Hepatocyte (in vitro differentiated cells): ENCODE measurements at regions not wholly inside any gene's neighbourhood (a gene's known extent, or its start where the extent isn't known, plus 50 kb on each side); places are given as distances from the start of the nearest gene placed in this dataset.

Experiments used
- DNase-seq: peaks from one replicate; pipeline ENCODE4 v3.0.0-alpha.2; 2016; ENCODE audit warnings: low spot score
- H2AFZ ChIP-seq: fragments of 200-600 bp; sonication (generic); 2 replicates; pipeline ENCODE4 v1.6.0; 2016; ENCODE audit warnings: antibody characterized with exemption, mild to moderate bottlenecking
- H3K27ac ChIP-seq: fragments of 200-600 bp; sonication (generic); 2 replicates; pipeline ENCODE4 v1.5.1; 2016; ENCODE audit warnings: mild to moderate bottlenecking
- H3K27me3 ChIP-seq: fragments of 200-600 bp; sonication (generic); 2 replicates; pipeline ENCODE4 v1.6.1; 2016
- H3K36me3 ChIP-seq: fragments of 200-600 bp; sonication (generic); replicated peaks from 2 replicates; pipeline ENCODE4 v1.5.1; 2016; ENCODE audit warnings: low read depth; ENCODE audit not compliant: insufficient read depth
- H3K4me1 ChIP-seq: fragments of 200-600 bp; sonication (generic); 2 replicates; pipeline ENCODE4 v1.5.1; 2016; ENCODE audit warnings: mild to moderate bottlenecking, moderate library complexity; ENCODE audit not compliant: insufficient read depth
- H3K4me2 ChIP-seq: fragments of 200-600 bp; sonication (generic); 2 replicates; pipeline ENCODE4 v1.6.0; 2016
- H3K4me3 ChIP-seq: fragments of 200-600 bp; sonication (generic); 2 replicates; pipeline ENCODE4 v1.5.1; 2016; ENCODE audit warnings: mild to moderate bottlenecking
- H3K79me2 ChIP-seq: fragments of 200-600 bp; sonication (generic); 2 replicates; pipeline ENCODE4 v1.6.0; 2017; ENCODE audit warnings: mild to moderate bottlenecking
- H3K9me2 ChIP-seq: fragments of 200-600 bp; sonication (generic); replicated peaks from 2 replicates; pipeline ENCODE4 v1.6.0; 2017; ENCODE audit warnings: mild to moderate bottlenecking; ENCODE audit not compliant: insufficient read depth
- H3K9me3 ChIP-seq: fragments of 200-600 bp; sonication (generic); 2 replicates; pipeline ENCODE4 v1.5.1; 2016; ENCODE audit warnings: low read depth, mild to moderate bottlenecking
- H4K20me1 ChIP-seq: fragments of 200-600 bp; sonication (generic); 2 replicates; pipeline ENCODE4 v1.6.0; 2016; ENCODE audit warnings: mild to moderate bottlenecking; ENCODE audit not compliant: insufficient read depth, poor library complexity, severe bottlenecking
- EZH2 ChIP-seq: fragments of 200-600 bp; sonication (generic); IDR thresholded peaks from 2 replicates; pipeline ENCODE4 v1.6.1; 2016; ENCODE audit warnings: antibody characterized with exemption, mild to moderate bottlenecking, borderline replicate concordance
- EZH2phosphoT487 ChIP-seq: fragments of 200-600 bp; sonication (generic); IDR thresholded peaks from one replicate; pipeline ENCODE4 v1.6.1; 2018; ENCODE audit warnings: antibody characterized with exemption, mild to moderate bottlenecking, low read depth, moderate library complexity; ENCODE audit not compliant: unreplicated experiment, severe bottlenecking
- WGBS: methylation state at CpG from one replicate; pipeline ENCODE4 v1.1.6; 2016; ENCODE audit warnings: low lambda C conversion rate; ENCODE audit errors: missing lambda C conversion rate; 5-methylcytosine and 5-hydroxymethylcytosine counted together
- TF ChIP-seq, protein P1 (sequence below): fragments of 200-600 bp; sonication (generic); IDR thresholded peaks from 2 replicates; pipeline ENCODE4 v1.5.1; 2016; ENCODE audit warnings: antibody characterized with exemption, mild to moderate bottlenecking; ENCODE audit not compliant: poor library complexity

DNA sequence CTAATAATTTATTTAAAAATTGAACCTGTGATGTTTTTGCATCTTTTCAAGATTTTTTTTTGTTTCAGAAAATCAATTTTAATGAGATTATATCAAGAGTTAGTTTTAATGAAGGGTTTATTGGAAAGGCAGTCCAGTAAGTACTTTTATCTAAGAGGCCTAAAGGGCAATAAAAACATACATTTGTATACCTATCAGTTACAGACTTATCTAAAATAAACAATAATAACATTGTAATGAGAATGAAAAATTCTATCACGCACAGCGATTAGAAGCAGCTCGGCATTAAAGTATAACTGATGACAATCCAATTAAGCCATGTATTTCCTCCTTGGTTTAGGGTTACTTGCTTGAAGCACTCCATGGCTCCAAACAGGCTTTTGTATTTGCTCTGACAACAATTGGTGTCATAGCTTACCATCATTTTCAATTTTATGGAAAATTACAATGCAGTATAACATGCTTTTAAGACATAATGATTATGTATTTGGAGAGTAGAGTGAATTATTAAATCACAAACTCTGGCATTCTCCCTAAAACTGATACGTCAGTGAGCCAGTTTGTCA is 629.4 kb downstream of the TSN start:
- no peak for DNase-seq
- Histone ChIP-seq H4K20me1 (no peaks in the 10 kb centered on the region), H3K27me3 (no peaks in the 10 kb centered on the region), H3K36me3 (no peaks in the 10 kb centered on the region), H3K79me2 (no peaks in the 10 kb centered on the region), H2AFZ (no peak overlapping the region), H3K4me2 (no peak overlapping the region), H3K4me3 (no peak overlapping the region), H3K27ac (no peak overlapping the region), H3K9me2 (no peaks in the 10 kb centered on the region), H3K9me3 (no peaks in the 10 kb centered on the region), H3K4me1 (no peaks in the 10 kb centered on the region)
- 83% methylated on average over 4 of the region's 4 CpGs for WGBS
- TF ChIP-seq EZH2phosphoT487: no peak
- TF ChIP-seq, protein P1, sequence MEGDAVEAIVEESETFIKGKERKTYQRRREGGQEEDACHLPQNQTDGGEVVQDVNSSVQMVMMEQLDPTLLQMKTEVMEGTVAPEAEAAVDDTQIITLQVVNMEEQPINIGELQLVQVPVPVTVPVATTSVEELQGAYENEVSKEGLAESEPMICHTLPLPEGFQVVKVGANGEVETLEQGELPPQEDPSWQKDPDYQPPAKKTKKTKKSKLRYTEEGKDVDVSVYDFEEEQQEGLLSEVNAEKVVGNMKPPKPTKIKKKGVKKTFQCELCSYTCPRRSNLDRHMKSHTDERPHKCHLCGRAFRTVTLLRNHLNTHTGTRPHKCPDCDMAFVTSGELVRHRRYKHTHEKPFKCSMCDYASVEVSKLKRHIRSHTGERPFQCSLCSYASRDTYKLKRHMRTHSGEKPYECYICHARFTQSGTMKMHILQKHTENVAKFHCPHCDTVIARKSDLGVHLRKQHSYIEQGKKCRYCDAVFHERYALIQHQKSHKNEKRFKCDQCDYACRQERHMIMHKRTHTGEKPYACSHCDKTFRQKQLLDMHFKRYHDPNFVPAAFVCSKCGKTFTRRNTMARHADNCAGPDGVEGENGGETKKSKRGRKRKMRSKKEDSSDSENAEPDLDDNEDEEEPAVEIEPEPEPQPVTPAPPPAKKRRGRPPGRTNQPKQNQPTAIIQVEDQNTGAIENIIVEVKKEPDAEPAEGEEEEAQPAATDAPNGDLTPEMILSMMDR: no peak
- TF ChIP-seq EZH2: no peak

DNA sequence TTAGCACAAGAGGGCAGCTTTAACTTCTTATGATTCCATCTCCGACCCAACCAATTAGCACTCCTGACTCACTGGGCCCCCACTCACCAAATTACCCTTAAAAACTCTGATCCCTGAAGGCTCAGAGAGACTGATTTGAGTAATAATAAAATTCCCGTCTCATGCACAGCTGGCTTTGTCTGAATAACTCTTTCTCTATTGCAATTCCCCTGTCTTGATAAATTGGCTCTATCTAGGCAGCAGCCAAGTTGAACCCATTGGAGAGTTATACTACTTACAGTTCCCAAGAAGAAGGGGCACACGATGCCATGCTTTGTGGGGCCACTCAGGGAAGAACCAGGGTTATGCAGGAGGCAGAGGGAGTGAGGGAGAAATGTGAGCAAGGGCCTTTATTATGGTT is 632.8 kb downstream of the TSN start:
- no peak overlapping the region for H2AFZ ChIP-seq
- no peaks in the 10 kb centered on the region for H3K4me1 ChIP-seq
- DNase-seq: no peak
- no peak overlapping the region for H3K4me3 ChIP-seq
- H3K36me3 ChIP-seq: no peaks in the 10 kb centered on the region
- TF ChIP-seq, protein P1: no peak
- TF ChIP-seq EZH2 (no peak), EZH2phosphoT487 (no peak)
- H3K79me2 ChIP-seq: no peaks in the 10 kb centered on the region
- H4K20me1 ChIP-seq: no peaks in the 10 kb centered on the region
- 87% methylated on average over 3 of the region's 3 CpGs for WGBS
- no peaks in the 10 kb centered on the region for H3K9me2 ChIP-seq
- no peaks in the 10 kb centered on the region for H3K27me3 ChIP-seq
- H3K4me2 ChIP-seq: no peak overlapping the region
- no peaks in the 10 kb centered on the region for H3K9me3 ChIP-seq
- no peak overlapping the region for H3K27ac ChIP-seq

DNA sequence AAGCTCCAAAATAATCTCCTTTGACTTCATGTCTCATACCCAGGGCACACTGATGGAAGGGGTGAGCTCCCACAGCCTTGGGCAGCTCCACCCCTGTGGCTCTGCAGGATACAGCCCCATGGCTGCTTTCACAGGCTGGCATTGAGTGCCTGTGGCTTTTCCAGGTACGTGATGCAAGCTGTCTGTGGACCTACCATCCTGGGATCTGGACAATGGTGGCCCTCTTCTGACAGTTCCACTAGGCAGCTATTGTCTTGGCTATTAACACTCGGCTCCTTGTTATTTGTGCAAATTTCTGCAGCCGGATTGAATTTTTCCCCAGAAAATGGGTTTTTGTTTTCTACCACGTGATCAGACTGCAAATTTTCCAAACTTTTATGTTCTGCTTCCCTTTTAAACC is 634.2 kb downstream of the TSN start:
- Histone ChIP-seq H3K79me2 (no peaks in the 10 kb centered on the region), H3K27ac (no peak overlapping the region), H3K9me2 (no peaks in the 10 kb centered on the region), H3K36me3 (no peaks in the 10 kb centered on the region), H3K4me2 (no peak overlapping the region), H2AFZ (no peak overlapping the region), H3K4me3 (no peak overlapping the region), H3K4me1 (no peaks in the 10 kb centered on the region), H3K9me3 (no peaks in the 10 kb centered on the region), H3K27me3 (no peaks in the 10 kb centered on the region), H4K20me1 (no peaks in the 10 kb centered on the region)
- 86% methylated on average over 4 of the region's 4 CpGs for WGBS
- TF ChIP-seq, protein P1: no peak
- no peak for TF ChIP-seq EZH2
- no peak for TF ChIP-seq EZH2phosphoT487
- no peak for DNase-seq

DNA sequence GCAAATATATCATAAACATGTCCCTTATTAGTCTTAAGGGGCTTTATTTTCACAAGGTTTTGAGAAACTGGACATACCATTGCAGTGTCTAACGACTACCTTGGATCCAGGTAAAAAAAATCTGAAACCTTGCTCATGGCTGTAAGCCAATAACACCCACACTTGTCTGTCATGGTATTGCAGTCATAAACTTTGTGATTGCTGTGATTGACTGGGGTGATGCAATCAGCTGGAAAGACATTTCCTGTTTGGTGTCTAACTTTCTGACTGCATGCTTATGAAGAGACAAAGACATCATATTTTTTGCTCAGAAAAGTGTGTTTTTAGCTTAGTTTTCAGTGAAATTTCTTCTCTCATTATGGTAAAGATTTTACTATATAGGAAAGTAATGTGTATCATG is 635.0 kb downstream of the TSN start:
- H3K4me3 ChIP-seq: no peak overlapping the region
- DNase-seq: peak; percentile 62
- WGBS: 54% methylated on average over 1 of the region's 1 CpG
- H4K20me1 ChIP-seq: no peaks in the 10 kb centered on the region
- no peaks in the 10 kb centered on the region for H3K9me2 ChIP-seq
- no peak overlapping the region for H3K4me2 ChIP-seq
- H3K36me3 ChIP-seq: no peaks in the 10 kb centered on the region
- no peak overlapping the region for H3K27ac ChIP-seq
- no peak for TF ChIP-seq EZH2
- TF ChIP-seq, protein P1: no peak
- TF ChIP-seq EZH2phosphoT487: no peak
- no peaks in the 10 kb centered on the region for H3K27me3 ChIP-seq
- no peaks in the 10 kb centered on the region for H3K4me1 ChIP-seq
- H2AFZ ChIP-seq: no peak overlapping the region
- no peaks in the 10 kb centered on the region for H3K9me3 ChIP-seq
- no peaks in the 10 kb centered on the region for H3K79me2 ChIP-seq
